Activated T-helper 17 cell treated with anti-CD3 and anti-CD28 coated beads, Interleukin-2, amount 50 U/mL, for 72 hours (primary cell): ENCODE measurements at regions not wholly inside any gene's neighbourhood (a gene's known extent, or its start where the extent isn't known, plus 50 kb on each side); places are given as distances from the start of the nearest gene placed in this dataset.
A peak's percentile ranks its signal among the peaks of the same experiment; 100 is the strongest.

Experiments
- ATAC-seq: fragments of 150-1000 bp; cut with Tn5 transposase; replicated peaks from 2 replicates; pipeline ENCODE4 v1.10.0; 2021; ENCODE audit warnings: mild to moderate bottlenecking, moderate library complexity
- H3K27ac Mint-ChIP-seq: one replicate; pipeline ENCODE4 v1.8.0; 2022; ENCODE audit warnings: mixed read lengths
- H3K27me3 Mint-ChIP-seq: one replicate; pipeline ENCODE4 v1.8.0; 2022; ENCODE audit warnings: mixed read lengths
- H3K36me3 Mint-ChIP-seq: one replicate; pipeline ENCODE4 v1.8.0; 2022; ENCODE audit warnings: low read depth, mild to moderate bottlenecking, mixed read lengths
- H3K4me1 Mint-ChIP-seq: one replicate; pipeline ENCODE4 v1.8.0; 2022; ENCODE audit warnings: mixed read lengths
- H3K4me3 Mint-ChIP-seq: one replicate; pipeline ENCODE4 v1.8.0; 2022; ENCODE audit warnings: mild to moderate bottlenecking, mixed read lengths
- H3K9me3 Mint-ChIP-seq: one replicate; pipeline ENCODE4 v1.8.0; 2022; ENCODE audit warnings: mixed read lengths

DNA sequence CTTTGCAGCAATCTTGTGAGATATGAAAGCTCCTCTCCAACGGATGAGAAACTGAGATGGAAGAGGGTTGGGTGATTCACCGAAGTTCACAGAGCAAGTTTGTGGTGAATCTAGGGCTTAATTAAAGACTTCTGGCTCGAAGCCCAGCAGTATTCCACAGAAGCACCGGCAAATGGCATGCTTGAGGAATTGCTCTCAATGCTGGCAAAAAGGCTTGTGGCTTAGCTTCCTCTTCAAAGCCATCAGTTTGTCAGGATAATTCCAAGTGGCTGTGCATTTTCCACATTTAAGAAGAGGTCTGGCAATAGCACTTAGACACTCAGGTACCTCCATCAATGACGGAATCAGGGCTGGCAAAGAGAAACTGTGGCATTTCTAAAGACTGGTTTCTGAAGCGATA is 98.7 kb upstream of the SLC66A3 start:
- H3K4me1 Mint-ChIP-seq: no peaks in the 10 kb centered on the region
- peaks cover 21% of the 10 kb centered on the region for H3K27me3 Mint-ChIP-seq
- H3K27ac Mint-ChIP-seq: no peak overlapping the region
- no peak overlapping the region for H3K4me3 Mint-ChIP-seq
- peaks cover 8% of the 10 kb centered on the region for H3K9me3 Mint-ChIP-seq
- no peak for ATAC-seq
- H3K36me3 Mint-ChIP-seq: no peaks in the 10 kb centered on the region

DNA sequence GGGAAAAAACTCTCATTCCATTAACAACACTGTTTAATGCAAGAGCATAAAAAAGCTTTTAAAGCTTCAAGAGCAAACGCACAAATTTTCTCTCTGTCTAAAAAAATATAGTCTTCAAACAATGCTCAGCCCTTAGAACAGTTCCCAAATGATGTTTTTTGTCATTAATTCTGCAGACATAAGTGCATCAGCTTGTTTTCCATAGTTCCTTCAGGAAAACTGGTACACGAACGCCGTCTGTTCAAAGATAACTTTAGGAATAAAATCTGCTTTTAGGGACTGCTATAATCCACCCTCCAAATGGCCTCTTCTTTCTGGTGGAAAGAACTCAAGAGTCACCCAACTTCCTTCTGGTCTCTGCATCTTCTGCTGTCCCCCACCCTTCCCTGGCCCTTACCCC is 98.2 kb upstream of the SLC66A3 start:
- no peaks in the 10 kb centered on the region for H3K36me3 Mint-ChIP-seq
- no peak for ATAC-seq

DNA sequence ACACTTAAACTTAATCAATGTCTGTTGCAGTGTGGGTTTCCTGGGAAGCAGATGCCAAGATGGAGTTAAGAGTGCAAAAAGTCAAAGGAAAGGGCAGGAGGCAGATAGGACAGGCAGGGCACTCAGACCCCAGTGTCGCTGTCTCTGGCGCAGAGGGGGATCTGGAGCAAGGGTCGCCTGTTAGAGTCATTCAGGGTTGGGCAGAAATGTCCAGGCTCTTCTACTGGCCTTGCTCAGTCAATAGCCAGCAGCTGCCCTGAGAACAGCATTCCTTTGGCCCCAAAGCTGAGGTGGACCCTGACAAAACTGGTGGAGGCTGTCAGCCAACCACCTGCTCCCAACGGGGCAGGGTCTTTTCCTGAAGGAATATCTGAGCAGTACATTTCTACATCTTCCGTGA is 97.1 kb upstream of the SLC66A3 start:
- Mint-ChIP-seq H3K9me3 (peaks cover 8% of the 10 kb centered on the region), H3K4me1 (no peaks in the 10 kb centered on the region), H3K4me3 (no peak overlapping the region), H3K27ac (no peak overlapping the region), H3K36me3 (no peaks in the 10 kb centered on the region), H3K27me3 (peaks cover 18% of the 10 kb centered on the region)
- ATAC-seq: no peak

More for the DNA sequence above, 98.2 kb upstream of the SLC66A3 start:
- Mint-ChIP-seq H3K27ac (no peak overlapping the region), H3K4me3 (no peak overlapping the region), H3K27me3 (peaks cover 19% of the 10 kb centered on the region), H3K9me3 (peaks cover 8% of the 10 kb centered on the region), H3K4me1 (no peaks in the 10 kb centered on the region)

DNA sequence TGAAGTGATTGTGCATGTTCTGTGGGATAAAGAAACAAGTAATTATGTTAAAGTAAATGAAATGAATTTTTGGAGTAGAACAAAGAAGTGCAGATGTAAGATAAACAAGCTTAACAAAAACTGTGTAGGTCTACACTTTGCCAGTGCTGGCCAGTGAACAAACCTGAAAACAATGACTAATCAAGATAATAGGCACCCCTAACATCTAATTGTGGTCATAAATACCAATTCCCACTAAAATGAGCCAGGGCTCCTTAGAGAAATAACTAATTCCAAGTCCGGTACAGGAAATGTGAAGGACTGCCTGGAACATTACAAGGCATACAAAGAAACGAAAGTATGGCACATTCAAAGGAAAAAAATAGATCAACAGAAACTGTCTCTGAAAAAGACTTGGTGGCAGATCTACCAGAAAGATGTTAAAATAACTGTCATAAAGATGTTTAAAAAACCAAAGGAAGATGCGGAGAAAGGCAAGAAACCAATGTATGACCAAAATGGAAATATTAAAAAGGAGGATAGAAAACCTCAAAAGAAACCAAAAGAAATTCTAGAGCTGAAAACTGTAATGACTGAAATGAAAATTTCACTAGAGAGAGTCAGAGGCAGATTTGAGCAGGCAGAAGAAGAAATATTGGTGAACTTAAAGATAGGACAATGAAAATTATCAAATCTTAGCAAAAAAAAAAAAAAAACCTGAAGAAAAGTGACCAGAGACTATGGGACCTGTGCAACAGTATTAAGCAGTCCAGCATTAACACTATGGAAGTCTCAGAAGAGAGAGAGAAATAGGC is 94.7 kb upstream of the SLC66A3 start:
- Mint-ChIP-seq H3K36me3 (no peaks in the 10 kb centered on the region), H3K27me3 (peaks cover 24% of the 10 kb centered on the region), H3K27ac (no peak overlapping the region), H3K4me3 (no peak overlapping the region), H3K9me3 (peaks cover 8% of the 10 kb centered on the region), H3K4me1 (no peaks in the 10 kb centered on the region)
- no peak for ATAC-seq

DNA sequence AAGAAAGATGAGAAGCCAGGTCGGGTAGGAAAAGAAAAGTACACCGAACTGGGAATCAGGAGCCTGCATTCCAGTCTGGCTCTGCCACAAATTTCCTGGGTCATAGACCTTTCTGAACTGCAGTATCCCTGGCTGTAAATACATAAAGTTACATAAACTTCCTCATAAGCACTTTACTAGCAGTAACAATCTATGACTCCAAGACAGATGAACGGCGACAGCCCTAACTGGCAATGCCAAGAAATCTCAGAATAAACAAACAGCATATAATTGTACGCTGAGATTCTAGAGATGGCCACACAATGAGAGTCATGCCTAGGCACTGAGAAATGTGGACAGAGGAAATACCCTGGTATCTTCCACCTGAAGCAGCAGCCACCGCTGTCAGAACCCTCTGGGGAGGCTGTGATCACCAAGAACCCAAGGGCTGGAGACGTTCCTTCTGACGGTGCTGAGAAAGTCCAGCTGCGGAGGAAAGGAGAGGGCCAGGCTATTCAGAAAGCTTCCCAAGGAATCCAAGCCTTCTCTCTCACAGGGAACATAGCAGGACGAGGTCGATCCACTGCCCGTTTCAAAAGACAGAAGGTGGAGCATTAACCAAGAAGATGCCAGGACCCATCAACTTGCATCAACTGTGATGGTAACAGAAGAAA is 89.3 kb upstream of the SLC66A3 start:
- ATAC-seq: no peak
- H3K4me1 Mint-ChIP-seq: peaks cover 2% of the 10 kb centered on the region
- H3K4me3 Mint-ChIP-seq: no peak overlapping the region

DNA sequence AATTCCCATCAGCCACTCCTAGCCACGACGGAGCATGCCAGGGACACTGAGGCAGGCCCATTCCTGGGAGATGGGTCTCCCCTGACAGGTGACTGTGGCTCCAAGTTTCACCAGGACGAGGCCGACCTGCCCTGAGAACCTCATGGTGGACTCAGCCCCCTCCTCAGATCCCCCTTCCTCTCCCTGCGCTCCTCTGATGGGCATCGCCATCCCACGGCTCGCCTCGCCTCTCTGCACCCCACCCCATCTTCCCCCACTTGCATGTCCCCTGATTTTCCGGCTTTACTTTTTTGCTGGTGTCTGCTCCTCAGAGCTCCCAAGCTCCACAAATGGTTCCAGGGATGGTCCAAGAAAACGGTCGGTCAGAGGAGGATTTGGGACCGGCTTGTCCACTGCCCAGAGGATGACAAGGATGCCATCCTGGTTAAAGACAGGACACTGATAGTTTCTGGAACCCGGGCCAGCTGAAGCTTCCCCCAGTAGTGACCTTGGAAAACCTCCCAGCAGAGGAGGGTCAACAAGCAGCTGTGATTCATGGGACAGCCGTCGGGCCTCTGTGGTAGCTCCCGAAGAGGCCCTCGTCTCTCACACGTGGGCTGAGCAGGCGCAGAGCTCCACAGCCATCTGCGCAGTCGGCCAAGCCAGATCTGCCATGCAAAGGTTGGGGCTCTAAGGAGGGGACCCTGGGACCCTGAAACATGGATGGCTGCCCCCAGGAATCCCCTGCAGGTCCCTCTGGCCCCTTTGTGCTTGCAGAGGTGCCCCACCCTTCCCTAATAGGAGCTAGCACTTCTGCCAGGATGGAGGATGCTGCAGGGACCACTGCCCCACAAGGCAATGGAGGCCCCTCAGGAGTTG is 87.8 kb upstream of the SLC66A3 start:
- Mint-ChIP-seq H3K27me3 (peaks cover 23% of the 10 kb centered on the region), H3K9me3 (no peaks in the 10 kb centered on the region), H3K27ac (no peak overlapping the region), H3K4me1 (peaks cover 9% of the 10 kb centered on the region), H3K36me3 (no peaks in the 10 kb centered on the region), H3K4me3 (no peak overlapping the region)
- ATAC-seq: no peak

More for the DNA sequence above, 89.3 kb upstream of the SLC66A3 start:
- H3K36me3 Mint-ChIP-seq: no peaks in the 10 kb centered on the region
- peaks cover 19% of the 10 kb centered on the region for H3K27me3 Mint-ChIP-seq
- peaks cover under 1% of the 10 kb centered on the region for H3K9me3 Mint-ChIP-seq
- H3K27ac Mint-ChIP-seq: no peak overlapping the region

DNA sequence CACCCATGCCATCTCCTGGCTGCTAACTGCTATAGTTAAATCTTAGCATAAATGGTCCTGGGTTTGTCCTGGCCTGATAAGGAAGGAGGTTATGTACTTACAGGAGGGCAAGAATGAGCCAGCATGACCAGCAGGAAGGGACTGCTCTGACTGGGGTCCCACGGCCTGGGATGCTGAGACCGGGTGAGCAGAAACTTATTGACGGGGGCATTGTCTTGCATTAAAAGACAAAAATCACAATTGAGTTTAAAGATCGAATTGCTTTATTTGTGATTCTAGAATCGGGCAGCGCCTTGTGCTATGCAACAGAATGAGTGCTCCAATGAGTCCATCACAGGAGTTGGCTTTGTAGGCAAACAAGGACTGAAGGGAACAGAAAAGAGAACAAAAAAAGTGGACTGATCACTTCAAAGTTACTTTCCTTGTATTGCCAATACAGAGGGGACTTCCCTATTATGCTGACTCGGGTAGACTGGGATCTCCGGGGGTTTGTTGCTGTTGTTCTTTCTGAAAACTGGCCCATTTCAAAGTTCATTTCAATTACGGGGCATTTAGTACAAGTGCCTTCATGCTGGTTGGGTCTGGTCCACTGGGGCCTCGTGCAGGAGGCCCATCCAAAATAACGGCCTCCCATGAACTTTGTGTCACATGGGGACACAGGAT is 87.1 kb upstream of the SLC66A3 start:
- H3K27me3 Mint-ChIP-seq: peaks cover 27% of the 10 kb centered on the region

DNA sequence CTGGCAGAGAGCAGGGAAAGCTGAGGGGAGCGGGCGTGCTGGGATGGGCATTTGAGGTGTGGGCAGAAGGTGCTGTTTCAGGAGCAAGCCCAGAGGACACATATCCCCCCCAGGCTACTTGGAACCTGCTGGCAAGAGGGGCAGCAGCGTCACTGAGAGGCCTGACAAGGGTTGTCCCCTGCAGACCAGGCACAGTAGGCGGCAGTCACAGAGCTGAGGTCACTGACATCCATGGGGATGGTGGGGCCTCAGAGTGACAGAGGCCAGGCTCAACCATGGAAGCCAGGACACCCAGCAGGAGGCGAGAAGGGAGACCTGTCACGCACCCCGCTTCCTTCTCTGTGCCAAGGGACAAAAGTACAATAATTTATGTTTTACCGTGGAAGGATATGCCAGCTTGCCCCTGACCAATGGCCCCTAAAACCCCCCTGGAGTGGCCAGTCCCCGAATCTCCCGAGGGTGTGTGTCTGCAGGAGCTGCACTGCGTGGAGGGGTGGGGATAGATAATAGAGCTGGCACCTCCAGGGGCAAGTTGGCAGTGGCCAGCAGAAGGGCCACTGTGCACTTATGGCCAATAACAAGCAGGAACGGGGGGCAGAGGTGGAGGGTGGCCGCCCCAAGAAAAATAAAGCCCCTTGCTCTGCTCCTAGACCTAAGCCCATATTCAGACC is 86.3 kb upstream of the SLC66A3 start:
- Mint-ChIP-seq H3K36me3 (no peaks in the 10 kb centered on the region), H3K4me1 (peaks cover 9% of the 10 kb centered on the region), H3K27me3 (peaks cover 26% of the 10 kb centered on the region), H3K9me3 (no peaks in the 10 kb centered on the region), H3K4me3 (no peak overlapping the region), H3K27ac (no peak overlapping the region)
- ATAC-seq: no peak

More for the DNA sequence above, 87.1 kb upstream of the SLC66A3 start:
- no peaks in the 10 kb centered on the region for H3K36me3 Mint-ChIP-seq
- ATAC-seq: no peak
- no peaks in the 10 kb centered on the region for H3K9me3 Mint-ChIP-seq
- H3K4me1 Mint-ChIP-seq: peaks cover 9% of the 10 kb centered on the region
- no peak overlapping the region for H3K27ac Mint-ChIP-seq
- H3K4me3 Mint-ChIP-seq: no peak overlapping the region

DNA sequence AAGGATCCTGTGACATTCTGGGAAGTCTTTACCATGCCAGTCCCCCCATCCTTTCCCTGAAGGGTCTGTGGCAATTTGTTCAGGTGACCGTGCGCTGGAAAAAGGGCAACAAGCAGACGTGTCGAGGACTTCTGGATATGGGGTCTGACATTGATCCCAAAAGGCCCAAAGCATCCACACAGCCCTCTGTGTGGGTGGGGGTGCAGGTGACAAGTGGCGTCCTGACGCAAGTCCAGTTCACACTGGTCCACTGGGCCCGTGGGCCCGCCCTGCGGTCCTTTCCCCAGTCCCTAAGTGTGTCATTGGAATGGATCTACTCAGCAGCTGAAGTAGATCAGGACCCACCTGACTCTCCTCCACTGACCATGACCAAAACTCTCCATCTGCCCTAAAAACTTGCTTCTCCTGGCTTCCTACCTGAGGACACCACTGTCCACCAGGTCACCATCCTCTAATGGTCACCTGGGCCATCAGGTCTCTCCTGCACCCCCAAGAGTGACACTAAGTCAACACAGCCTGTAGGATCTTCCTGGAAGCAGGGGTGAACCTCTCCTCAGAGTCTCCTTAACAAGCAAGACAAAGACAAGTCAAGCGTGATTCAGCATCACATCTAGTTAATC is 85.6 kb upstream of the SLC66A3 start:
- peaks cover 26% of the 10 kb centered on the region for H3K27me3 Mint-ChIP-seq
- H3K27ac Mint-ChIP-seq: no peak overlapping the region
- no peaks in the 10 kb centered on the region for H3K36me3 Mint-ChIP-seq
- no peaks in the 10 kb centered on the region for H3K9me3 Mint-ChIP-seq
- no peak overlapping the region for H3K4me3 Mint-ChIP-seq
- no peak for ATAC-seq
- H3K4me1 Mint-ChIP-seq: peaks cover 9% of the 10 kb centered on the region

DNA sequence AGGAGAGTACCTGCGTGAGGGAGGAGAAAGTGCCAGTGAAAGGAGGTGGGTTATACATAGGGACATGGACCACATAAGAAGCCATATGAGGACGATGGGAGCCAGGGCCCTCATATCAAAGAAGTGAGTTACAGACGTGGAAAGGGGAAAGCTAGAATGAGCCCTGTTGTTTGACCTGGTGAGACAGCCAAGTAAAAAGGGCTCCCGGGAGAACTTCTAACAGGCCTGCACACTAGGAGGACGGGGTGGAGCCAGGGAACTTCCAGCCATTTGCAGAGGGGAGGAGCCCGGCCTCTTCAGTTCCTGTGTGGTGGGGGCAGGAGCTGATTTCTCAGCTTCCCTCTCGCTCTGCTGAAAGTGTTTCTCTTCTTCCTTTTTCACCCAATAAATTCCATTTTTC is 84.1 kb upstream of the SLC66A3 start:
- Mint-ChIP-seq H3K27me3 (peaks cover 15% of the 10 kb centered on the region), H3K4me1 (peaks cover 9% of the 10 kb centered on the region), H3K27ac (no peak overlapping the region), H3K36me3 (no peaks in the 10 kb centered on the region), H3K9me3 (no peaks in the 10 kb centered on the region), H3K4me3 (peak overlapping the region; percentile 8)
- ATAC-seq: peak; percentile 60

DNA sequence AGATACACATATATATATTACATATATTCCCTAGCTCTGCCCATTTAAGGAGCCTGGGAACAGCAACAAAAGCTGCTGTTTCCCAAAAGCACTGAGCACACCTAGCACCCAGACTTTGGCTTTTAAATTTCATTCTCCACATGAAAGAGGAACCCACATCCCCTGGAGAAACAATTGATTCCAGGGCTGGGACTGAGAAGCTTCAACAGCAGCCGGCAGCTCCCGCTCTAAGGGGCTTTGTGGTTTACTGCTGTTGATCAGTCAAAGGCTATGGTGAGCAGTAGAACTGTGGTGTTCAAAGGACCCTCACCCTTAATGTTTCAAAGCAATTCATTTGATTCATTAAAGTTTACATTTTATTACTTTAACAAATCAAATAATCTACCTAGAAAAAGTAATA is 83.3 kb upstream of the SLC66A3 start:
- Mint-ChIP-seq H3K36me3 (no peaks in the 10 kb centered on the region), H3K27me3 (peaks cover 15% of the 10 kb centered on the region), H3K27ac (no peak overlapping the region), H3K4me3 (no peak overlapping the region), H3K4me1 (peaks cover 9% of the 10 kb centered on the region), H3K9me3 (no peaks in the 10 kb centered on the region)
- ATAC-seq: no peak

DNA sequence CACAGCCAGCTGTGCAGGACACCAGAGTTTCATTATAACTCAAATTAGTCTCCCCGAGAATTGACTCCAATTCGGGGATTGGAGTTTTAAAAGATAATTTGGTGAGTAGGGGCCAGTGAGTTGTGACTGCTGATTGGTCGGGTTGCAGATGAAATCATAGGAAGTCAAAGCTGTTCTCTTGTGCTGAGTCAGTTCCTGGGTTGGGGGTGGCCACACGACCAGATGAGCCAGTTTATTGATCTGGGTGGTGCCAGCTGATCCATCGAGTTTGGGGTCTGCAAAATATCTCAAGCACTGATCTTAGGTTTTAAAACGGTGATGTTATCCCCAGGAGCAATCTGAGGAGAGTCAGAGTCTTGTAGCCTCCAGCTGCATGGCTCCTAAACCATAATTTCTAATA is 82.7 kb upstream of the SLC66A3 start:
- Mint-ChIP-seq H3K4me1 (peaks cover 9% of the 10 kb centered on the region), H3K9me3 (no peaks in the 10 kb centered on the region)
- peak; percentile 60 for ATAC-seq

DNA sequence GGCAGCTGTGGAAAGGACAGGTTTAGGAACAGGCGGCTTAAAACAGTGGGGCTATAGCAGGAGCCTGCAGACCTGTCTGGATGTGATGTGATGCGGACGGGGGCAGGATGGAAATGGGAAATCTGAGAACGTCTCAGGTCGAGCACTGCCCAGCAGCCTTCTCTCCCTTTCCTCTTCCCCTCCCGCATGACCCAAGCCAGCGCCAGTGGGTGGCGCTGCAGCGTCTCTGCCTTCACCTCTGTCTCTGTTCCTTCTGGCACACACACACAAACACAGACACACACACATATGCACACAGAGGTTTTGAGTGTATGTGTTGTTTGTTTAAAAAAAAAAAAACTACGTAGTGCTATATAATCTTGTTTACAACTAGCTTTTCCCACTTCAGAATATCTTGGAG is 82.0 kb upstream of the SLC66A3 start:
- ATAC-seq: peak; percentile 50
- Mint-ChIP-seq H3K4me3 (no peak overlapping the region), H3K36me3 (no peaks in the 10 kb centered on the region), H3K9me3 (no peaks in the 10 kb centered on the region), H3K4me1 (peaks cover 9% of the 10 kb centered on the region), H3K27me3 (peaks cover 18% of the 10 kb centered on the region), H3K27ac (no peak overlapping the region)

More for the DNA sequence above, 82.7 kb upstream of the SLC66A3 start:
- Mint-ChIP-seq H3K36me3 (no peaks in the 10 kb centered on the region), H3K4me3 (peak overlapping the region; percentile 27), H3K27me3 (peaks cover 15% of the 10 kb centered on the region), H3K27ac (no peak overlapping the region)
